ENCODE measurements at regions not wholly inside any gene's neighbourhood (a gene's known extent, or its start where the extent isn't known, plus 50 kb on each side); places are given as distances from the start of the nearest gene placed in this dataset.

- no peak for TF ChIP-seq NR0B2 (CRISPR knock-in tag; IDR thresholded peaks at IDR 0.05)
- no peak for TF ChIP-seq ZZZ3 (CRISPR knock-in tag; IDR thresholded peaks at IDR 0.05; ENCODE audit: borderline replicate concordance)
- no peak for TF ChIP-seq USF2 (IDR thresholded peaks at IDR 0.05; ENCODE audit: low read depth, low read length)
- no peak for TF ChIP-seq USF2 (CRISPR knock-in tag; IDR thresholded peaks at IDR 0.05; ENCODE audit: borderline replicate concordance)
- no peak for TF ChIP-seq PBX3 (CRISPR knock-in tag; IDR thresholded peaks at IDR 0.05; ENCODE audit: borderline replicate concordance)
- no peak for TF ChIP-seq LRRFIP1 (CRISPR knock-in tag; conservative IDR thresholded peaks at IDR 0.05)
- no peak for TF ChIP-seq ZGPAT (CRISPR knock-in tag; IDR thresholded peaks at IDR 0.05)
- TF ChIP-seq NFAT5 (CRISPR knock-in tag; IDR thresholded peaks at IDR 0.05): no peak
- no peak for TF ChIP-seq ZNF232 (CRISPR knock-in tag; IDR thresholded peaks at IDR 0.05; ENCODE audit: borderline replicate concordance)
Observed at GRCh38 chr1:221559911-221560310, 182.0 kb downstream of the DUSP10 start (continued).

Measured in HepG2 (cell line).